Dermis blood vessel endothelial cell (primary cell): ENCODE measurements at regions not wholly inside any gene's neighbourhood (a gene's known extent, or its start where the extent isn't known, plus 50 kb on each side); places are given as distances from the start of the nearest gene placed in this dataset.
"Not testable (repeated sequence)": the region's sequence is repeated elsewhere in the genome, so short reads cannot be mapped to it uniquely, and the experiment has no call there.

Experiments used
- DNase-seq: peaks from one replicate; pipeline ENCODE4 v3.0.0; 2010

- DNase-seq, result no peak
Measured at GRCh38 chr12:22812531-22812930, 187.6 kb downstream of the ETNK1 start.

DNA sequence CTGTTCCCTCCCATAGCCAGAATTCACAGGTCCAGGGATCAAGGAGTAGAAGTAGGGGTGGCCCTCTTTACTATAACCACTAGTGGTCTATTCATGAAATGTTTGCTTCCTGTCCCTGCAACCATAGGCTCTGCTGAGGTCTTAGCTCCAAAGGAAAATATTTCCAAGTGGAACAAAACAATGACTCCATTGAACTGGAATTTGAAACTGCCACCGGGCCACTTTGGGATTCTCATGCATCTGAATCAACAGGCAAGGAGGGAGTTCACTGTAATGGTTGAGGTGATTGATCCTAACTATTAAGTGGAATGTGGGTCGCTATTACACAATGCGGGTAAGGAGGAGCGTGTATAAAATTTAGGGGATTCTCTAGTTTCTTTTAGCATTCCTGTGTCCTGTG, 197.0 kb downstream of the ETNK1 start:
- DNase-seq, result no peak

DNA sequence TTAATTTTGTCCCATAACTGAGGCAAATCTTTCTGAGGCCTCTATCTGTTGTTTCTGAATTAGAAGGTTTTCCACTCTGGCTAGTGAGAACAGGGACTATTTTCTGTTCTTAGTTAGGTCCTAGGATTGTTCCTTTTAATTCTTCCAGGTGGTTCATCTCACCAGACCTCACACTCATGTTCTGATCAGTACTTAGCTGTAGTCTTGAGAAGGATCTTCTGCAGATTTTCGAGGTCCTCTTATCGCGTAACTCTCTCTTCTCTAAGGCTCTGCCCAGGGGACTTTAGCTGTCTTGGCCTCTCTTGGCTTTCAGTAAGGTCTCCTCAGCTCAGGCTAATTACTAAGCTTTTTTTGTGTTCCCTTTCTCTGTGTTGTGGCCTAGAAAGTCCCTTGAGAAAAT, 201.1 kb downstream of the ETNK1 start:
- DNase-seq, result no peak

- not testable (repeated sequence) for DNase-seq
Measured at GRCh38 chr12:22826446-22826981, 201.5 kb downstream of the ETNK1 start.

DNA sequence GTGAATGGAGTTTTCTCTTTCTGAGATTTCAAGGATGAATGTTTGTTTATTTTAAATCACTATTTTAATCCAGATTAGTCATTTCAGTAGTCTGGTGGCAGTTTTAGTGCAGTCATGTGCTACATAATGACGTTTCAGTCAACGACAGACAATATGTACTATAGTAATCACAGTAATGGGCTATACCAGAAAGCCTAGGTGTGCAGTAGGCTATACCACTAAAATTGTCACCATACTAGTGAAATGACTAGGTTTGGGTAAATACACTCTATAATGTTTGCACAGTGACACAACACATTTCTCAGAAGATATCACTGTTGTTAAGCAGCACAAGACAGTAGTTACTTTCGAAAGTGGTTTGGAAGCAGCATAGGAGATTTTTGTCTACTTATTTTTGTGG, 203.1 kb downstream of the ETNK1 start:
- DNase-seq, result no peak

GRCh38 chr12:22835431-22835830, 210.5 kb downstream of the ETNK1 start:
- no peak for DNase-seq

GRCh38 chr12:22850185-22850584, 225.2 kb downstream of the ETNK1 start:
- no peak for DNase-seq

DNA sequence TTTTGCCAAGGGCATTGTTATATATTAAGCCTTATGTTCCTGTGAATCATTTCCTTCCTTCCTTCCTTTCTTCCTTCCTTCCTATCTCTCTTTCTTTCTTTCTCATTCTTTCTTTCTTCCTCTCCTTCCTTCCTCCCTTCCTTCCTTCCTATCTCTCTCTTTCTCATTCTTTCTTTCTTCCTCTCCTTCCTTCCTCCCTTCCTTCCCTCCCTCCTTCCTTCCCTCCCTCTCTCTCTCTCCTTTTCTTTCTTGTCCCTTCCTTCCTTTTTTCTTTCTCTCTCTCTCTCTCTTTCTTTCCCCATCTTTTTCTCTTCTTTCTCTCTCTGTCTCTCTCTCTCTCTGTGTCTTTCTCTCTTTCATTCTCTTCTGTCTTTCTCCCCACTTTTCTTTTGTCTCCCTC, 226.6 kb downstream of the ETNK1 start:
- no peak for DNase-seq

- no peak for DNase-seq
Measured at GRCh38 chr12:22855456-22855855, 230.5 kb downstream of the ETNK1 start.

DNA sequence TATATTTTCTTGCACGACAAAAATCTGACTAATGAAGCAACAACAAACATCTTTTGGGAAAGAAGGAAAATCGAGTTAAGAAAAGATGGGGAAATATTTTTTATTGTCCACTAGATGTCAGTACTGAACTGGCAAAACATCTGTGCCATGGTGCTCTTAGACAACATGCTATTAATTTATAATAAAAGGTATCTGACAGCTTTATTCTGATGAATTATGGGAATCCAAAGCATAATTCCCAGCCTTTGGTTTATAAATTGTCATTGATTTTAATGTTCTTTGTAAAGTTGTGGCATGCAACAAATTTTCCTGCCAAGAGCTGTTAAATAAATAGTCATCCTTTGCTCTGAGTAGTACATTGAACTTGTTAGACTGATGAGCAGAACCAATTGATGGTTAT, 231.2 kb downstream of the ETNK1 start:
- peak; percentile 38 for DNase-seq

DNA sequence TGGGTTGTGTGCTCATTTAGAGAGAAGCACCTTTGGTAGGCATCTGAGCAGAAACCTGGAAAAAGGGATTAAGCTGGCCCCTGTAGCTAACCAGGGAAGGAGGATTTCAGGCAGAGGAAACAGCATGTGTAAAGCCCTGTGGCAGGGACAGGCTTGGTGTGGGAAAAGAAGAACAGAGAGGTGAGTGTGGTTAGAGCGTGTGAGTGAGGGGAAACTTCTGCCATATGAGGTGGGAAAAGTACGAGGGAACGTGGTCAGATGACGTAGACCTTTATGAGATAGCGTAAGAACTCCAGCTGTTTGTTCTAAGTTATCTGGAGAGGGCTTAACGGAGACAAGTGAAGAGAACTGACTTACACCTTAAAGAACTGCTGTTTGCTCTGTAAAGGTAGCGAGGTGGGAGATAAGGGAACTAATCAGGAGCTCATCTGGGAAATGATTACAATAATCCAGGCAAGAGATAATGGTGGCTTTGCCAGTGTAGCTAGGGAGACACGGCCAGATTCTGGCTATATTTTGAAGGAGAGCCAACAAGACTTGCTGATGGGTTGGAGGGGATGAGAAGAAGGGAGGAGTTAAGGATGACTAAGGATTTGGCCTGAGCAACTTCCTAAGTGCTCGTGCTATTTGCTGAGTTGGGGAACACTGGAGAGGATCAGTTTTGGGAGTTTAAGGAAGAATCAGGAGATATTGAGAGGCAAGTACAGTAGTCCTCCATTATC, 234.0 kb downstream of the ETNK1 start:
- DNase-seq, result no peak

GRCh38 chr12:22860926-22861325, 236.0 kb downstream of the ETNK1 start:
- DNase-seq, result no peak

GRCh38 chr12:22865822-22866221, 240.9 kb downstream of the ETNK1 start:
- DNase-seq, result no peak

DNA sequence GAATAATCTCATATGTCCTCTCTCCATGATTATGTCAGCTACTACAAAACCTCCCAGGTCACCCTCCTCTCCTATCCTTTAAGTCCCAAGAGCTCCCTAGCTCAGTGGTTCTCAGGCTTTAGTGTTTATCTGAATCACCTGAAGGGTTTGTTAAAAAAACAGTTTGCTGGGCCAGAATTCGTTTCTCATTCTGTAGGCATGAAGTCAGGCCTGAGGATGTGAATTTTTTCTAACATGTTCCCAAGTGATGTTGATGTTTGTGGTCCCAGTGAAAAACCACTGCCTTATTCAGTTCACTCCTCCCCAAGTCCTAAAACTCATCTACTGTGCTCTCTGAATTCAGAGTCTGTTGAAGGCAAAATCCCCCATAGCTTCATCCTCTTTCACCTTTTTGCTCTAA, 241.4 kb downstream of the ETNK1 start:
- DNase-seq, result no peak

GRCh38 chr12:22874151-22874550, 249.2 kb downstream of the ETNK1 start:
- DNase-seq, result no peak

DNA sequence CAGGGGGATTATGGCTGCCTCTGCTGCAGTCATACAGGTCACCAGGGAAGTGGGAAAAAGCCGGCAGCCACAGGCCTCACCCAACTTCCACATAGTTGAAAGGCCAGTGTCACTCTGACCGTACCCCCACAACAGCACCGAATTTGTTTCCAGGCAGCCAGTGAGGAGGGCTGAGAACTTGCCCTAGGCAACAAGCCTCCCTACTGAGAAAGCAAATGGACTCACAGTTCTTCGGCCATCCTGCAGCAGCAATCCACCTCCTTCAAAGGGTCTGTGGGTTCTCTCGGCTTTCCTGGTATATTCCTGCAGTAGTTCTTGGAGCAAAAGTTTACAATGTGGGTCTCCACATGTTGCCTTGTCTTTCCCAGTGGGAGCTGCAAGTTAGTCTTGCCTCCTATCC, 251.3 kb downstream of the ETNK1 start:
- DNase-seq, result no peak

DNA sequence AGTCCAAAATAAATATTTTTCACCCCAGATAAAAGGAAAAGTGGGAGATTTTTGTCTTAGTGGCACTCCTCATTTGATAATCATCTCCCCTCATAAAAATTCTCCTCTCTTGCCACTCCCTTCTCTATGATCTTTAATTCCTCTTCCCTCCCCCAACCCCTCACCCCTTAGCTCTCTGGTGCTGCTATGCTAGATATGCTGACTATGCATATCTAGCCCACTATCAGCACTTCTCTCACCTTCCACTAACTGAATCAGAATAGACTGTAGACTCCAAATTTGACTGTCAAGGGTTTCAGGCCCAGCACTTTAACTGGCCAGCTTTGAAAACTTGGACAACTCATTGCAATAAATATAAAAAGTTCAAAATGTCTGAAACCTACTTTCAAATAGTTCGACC, 254.2 kb downstream of the ETNK1 start:
- no peak for DNase-seq

- DNase-seq, result no peak
Measured at GRCh38 chr12:22880331-22880730, 255.4 kb downstream of the ETNK1 start.

DNA sequence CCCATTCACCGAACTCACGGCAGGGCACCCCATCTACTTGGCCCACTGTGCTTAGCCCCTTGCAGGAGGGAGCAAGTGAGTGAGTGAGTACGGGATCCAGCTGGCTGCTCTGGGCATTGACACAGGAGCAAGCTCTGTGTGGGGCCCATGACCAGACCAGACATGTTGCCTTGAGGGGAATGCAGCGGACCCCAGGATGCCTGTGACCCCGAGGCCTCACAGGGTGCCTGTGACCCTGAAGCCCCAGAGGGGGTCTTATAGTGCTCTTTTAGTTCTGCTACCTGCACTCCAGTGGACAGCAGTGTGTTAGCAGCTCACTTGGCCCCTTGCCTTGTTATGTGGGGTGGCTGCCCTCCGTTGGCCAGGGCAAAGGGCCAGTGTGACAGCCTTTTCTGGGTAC, 255.8 kb downstream of the ETNK1 start:
- no peak for DNase-seq

DNA sequence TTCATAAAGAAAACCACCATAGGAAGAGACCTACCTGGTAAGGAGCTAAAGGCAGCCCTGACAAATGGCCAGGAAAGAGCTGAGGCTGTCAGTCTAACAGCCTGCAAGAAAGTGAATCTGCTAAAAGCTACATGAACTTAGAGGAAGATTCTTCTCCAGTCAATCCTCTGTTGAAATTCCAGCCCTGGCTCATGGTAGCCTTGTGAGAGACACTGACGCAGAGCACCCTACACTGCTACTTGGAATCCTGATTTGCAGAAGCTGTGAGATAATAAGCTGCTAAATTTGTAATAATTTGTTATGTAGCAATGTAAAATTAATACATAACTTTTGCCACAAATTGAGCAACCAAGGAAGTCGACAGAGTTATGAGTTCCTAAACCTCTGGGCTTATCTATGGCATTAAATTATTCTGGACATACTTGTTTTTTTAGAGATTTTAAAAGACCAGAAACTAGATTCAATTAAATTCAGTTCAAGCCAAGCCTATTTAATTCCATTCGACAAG, 257.0 kb downstream of the ETNK1 start:
- DNase-seq, result no peak

- DNase-seq, result no peak
Measured at GRCh38 chr12:22882559-22882958, 257.6 kb downstream of the ETNK1 start.

- DNase-seq, result no peak
Measured at GRCh38 chr12:22893878-22894277, 268.9 kb downstream of the ETNK1 start.

DNA sequence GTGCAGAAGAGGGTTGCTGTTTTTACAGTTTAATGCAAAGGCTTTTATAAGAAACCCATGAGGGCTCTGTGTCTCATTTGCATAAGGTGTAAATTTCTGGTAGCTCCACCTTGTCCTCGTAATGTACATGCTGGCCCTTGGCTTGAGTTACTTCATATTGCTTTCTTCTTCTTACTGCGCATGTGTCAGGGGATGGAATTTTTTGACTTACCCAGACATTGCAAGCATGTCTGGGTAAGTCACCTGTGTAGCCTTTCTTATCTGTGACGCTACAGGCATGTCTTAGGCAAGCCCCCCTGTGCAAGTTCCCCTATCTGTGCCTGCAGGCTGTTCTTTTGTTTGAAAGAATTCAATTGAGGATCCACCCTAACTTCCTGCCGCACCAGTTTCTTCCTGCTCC, 274.2 kb downstream of the ETNK1 start:
- DNase-seq, result no peak

- no peak for DNase-seq
Measured at GRCh38 chr12:22900401-22900800, 275.4 kb downstream of the ETNK1 start.

DNA sequence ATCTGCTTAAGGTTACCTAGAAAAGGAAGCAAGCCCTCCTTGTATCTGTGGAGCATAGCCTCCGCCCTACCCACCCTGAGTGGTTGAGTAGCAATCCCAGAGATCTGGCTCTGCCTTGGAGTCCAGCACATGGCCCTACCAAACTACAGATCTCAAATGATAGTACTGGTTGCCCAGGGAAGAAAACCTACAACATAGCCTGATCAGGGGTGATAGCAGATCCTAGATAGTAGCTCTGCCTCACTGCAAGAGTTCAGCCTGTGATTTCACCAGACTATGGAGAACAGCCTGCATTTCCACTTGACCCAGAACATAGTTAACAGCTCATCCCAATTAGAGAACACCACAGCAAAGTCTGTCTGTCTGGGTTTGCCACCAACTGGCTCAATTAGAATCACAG, 279.5 kb downstream of the ETNK1 start:
- DNase-seq, result no peak
